GM13977 (cell line): ENCODE measurements at regions not wholly inside any gene's neighbourhood (a gene's known extent, or its start where the extent isn't known, plus 50 kb on each side); places are given as distances from the start of the nearest gene placed in this dataset.

Experiments
- DNase-seq: peaks from one replicate; pipeline ENCODE4 v3.0.0; 2012; ENCODE audit warnings: low spot score
- in situ Hi-C: fragments of 300-500 bp; cut with MboI; formaldehyde crosslinking; loops from one replicate; pipeline ENCODE4 v1.12.0; 2022; ENCODE audit warnings: low sequenced_read_pairs, low pct_unique_long_range_greater_than_20kb, mixed read lengths, inconsistent platforms; ENCODE audit not compliant: unreplicated experiment
- TF ChIP-seq, protein P1 (sequence below): IDR thresholded peaks from 2 replicates; pipeline ENCODE4 v1.5.1; 2012; ENCODE audit warnings: mild to moderate bottlenecking, control low read depth; ENCODE audit not compliant: insufficient read depth; ENCODE audit errors: extremely low read depth, missing control alignments

DNA sequence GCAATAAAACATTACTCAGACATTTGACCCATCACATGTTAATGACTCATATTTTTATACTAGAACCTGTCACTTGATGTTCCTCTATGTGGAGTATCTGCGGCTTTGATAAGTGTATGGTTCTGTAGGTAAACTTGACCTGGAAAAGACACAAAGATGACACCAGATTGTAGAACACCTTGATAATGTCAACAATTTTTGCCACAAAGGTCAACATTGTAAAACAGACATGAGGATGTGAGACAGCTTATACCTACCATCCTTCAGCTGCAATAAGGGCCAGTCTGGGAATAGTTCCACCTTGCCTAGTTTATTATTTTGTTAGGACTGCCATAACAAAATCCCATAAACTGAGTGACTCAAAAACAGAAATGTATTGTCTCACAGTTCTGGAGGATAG is 202.4 kb downstream of the LMBRD1 start:
- TF ChIP-seq, protein P1, sequence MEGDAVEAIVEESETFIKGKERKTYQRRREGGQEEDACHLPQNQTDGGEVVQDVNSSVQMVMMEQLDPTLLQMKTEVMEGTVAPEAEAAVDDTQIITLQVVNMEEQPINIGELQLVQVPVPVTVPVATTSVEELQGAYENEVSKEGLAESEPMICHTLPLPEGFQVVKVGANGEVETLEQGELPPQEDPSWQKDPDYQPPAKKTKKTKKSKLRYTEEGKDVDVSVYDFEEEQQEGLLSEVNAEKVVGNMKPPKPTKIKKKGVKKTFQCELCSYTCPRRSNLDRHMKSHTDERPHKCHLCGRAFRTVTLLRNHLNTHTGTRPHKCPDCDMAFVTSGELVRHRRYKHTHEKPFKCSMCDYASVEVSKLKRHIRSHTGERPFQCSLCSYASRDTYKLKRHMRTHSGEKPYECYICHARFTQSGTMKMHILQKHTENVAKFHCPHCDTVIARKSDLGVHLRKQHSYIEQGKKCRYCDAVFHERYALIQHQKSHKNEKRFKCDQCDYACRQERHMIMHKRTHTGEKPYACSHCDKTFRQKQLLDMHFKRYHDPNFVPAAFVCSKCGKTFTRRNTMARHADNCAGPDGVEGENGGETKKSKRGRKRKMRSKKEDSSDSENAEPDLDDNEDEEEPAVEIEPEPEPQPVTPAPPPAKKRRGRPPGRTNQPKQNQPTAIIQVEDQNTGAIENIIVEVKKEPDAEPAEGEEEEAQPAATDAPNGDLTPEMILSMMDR, result no peak
- in situ Hi-C loops, result no loop called here
- DNase-seq, result no peak

DNA sequence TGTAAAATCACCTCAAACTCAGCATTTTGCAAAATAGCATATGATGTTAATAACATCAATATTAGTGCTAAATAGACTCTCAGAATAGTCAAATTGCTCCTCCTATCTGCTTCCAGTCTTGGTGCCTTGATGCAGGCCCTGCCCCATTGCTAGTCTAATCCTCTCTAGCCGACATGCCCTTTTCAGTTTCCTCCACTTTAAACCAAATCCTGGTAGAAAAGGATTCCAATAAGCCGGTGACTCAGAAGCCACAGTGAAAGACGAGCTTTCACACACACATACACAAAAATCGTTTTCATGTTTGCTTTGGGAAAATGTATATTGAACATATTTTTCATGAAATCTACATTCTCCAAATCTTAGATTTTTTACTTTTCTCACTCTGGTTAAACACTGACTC is 203.1 kb downstream of the LMBRD1 start:
- TF ChIP-seq, protein P1, result no peak
- DNase-seq, result no peak
- in situ Hi-C loops, result no loop called here

DNA sequence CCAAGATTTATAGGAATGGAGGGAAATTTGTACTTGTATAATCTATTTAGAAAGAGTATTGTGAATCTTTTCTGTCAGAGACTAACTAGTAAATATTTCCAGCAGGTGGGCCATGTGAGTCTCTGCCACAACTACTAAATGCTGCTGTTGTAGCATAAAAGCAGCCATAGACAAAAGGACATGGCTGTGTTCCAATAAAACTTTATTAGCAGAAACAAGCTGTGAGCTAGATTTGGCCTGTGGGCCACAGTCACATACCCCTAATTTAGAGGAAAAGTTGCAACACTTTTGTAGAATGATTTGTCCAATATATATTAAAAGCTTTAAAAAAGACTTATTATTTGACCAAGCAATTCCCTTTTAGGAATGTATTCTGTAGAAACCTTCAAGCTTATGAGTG is 207.2 kb downstream of the LMBRD1 start:
- TF ChIP-seq, protein P1, result no peak
- in situ Hi-C loops, result no loop called here
- DNase-seq, result no peak

DNA sequence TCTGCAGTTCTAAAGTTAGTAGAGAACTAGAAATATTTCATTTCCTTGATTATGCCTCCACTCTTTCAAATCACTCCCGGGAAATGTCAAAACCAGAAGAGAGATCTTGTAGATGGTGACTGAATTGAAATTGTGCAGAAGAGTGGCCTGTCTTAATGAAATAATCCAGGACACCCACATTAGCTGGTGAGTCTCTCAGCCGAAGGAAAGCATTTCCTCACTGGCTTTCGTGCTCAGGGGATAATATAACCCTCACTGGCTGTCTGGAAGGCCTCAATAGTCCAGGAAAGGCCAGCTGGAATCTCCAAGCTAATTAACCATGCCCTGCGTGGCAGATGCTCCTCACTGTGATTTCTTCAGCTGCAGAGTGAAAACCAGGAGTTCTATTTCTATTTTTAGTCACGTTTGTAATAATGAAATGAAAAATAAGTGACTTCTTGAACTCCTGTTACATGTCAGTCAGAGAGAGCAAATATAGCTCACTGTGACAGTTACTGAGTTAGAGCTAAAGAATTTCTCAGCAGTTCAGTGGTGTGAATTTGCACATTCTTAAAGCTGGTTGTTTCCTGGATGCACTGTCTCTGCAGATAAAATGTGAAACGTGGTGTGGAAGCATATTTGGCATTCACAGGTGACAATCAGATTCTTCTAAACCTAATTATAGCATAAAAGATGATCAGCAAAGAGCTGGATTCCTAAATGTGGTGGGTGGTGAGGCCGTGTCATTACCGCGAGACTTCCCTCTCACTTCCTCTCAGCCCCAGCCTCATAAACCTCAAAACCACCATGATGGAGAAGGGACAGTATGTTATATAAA is 211.7 kb downstream of the LMBRD1 start:
- DNase-seq, result peak; percentile 38
- in situ Hi-C loops, result no loop called here
- TF ChIP-seq, protein P1, result no peak

DNA sequence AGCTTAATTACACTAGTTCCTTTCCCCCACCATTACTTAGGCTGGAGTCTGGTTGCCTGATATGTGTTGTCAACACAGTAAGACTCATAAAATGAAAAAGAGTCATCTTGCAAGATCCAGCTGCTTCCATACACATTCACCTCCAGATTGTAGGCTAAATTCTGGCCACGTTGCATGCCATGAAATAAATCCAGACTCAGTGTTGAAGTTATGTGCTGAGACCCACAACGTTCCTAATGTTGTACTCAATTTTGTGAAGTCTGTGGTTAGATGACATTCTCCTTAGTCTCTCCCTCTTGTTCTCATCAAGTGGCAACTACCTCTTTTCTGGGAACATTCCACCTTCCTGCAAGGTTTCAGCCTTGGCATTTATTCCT is 212.3 kb downstream of the LMBRD1 start:
- TF ChIP-seq, protein P1, result no peak
- in situ Hi-C loops, result no loop called here
- no peak for DNase-seq

DNA sequence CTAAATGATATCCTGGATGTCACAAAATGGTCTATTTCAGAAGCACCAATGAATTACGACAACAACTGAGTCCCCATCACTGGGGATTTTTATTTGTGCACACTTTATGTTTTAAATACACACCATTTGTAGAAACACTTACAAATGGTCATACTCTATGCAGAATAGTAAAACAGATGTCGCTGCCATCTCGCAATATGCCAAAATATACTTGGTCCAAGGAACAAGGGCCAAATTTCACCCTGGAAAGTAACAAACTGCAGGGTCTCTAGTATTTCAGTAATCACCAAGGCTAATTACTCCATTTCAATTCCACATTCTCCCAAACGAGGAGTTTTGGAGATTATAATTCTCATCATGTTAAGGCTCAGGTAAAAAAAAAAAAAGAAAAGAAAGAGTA is 215.2 kb downstream of the LMBRD1 start:
- TF ChIP-seq, protein P1, result no peak
- in situ Hi-C loops, result no loop called here

More for the DNA sequence above, 215.2 kb downstream of the LMBRD1 start:
- no peak for DNase-seq
